NCI-H1930 (cell line): ENCODE measurements at regions not wholly inside any gene's neighbourhood (a gene's known extent, or its start where the extent isn't known, plus 50 kb on each side); places are given as distances from the start of the nearest gene placed in this dataset.

ENCODE experiments used
- DNase-seq, 2 experiments: peaks; one replicate each; lab custom pipeline; 2025; lab: John Stamatoyannopoulos, UW

DNA sequence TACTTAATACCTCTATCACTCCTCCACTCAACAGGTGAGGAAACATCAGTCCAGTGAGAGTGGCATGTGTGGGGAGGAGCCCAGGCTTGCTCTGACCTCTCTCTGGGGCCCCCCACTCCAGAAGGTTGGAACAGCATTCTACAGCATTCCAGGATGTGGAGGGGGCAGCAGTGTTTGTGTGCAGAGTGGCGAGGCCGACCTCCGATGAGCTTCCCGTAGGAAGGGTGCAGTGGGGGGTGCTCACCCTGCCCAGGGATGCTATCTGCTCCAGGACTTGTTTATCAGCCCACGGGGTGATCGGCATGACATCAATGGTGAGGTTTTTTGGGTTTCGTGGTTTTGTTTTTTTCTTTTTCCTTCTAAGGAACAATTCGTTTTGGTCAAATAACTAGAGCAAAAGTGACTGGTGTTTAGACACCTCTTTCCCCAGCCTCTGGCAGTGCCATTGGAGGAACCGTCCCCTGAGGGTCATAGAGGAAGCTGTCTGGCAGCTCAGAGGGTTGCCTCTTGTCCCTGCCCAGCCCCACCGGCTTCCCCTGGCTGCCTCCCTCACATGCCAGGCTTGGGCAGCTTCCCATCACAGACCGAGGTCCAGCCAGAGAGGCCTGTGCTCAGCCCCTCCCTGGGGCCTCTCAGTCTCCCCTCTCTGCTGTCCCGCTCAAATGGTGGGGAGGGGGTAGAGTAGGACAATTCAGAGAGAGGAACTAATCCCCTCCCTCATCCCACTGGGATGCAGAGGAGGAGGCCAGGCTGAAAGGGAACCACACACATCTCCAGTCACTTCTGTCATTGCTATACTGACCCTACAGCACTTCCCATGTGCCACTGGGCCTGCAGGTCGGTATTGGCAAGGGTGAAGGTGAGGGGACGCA, 96.5 kb downstream of the ZFP36L2 start:
- no peak for DNase-seq

DNA sequence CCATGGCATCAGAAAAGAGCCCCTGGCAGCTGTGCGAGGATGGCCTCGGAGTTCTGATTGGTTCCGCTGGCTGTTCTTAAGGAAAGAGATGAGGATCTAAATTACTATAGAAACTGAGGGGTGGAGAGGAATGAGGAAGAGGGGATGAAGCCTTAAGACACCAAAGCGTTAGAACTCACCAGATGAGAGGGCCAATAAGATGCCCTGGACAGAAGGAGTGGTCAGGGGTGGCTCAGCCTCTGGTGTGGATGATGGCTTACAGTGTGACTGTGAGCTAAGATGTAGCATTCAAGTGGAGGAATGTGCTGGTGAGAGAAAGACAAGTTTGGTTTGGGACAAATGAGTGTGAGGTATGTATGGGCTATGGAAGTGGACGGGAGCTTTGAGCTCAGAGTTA, 97.8 kb downstream of the ZFP36L2 start:
- DNase-seq, result no peak

DNA sequence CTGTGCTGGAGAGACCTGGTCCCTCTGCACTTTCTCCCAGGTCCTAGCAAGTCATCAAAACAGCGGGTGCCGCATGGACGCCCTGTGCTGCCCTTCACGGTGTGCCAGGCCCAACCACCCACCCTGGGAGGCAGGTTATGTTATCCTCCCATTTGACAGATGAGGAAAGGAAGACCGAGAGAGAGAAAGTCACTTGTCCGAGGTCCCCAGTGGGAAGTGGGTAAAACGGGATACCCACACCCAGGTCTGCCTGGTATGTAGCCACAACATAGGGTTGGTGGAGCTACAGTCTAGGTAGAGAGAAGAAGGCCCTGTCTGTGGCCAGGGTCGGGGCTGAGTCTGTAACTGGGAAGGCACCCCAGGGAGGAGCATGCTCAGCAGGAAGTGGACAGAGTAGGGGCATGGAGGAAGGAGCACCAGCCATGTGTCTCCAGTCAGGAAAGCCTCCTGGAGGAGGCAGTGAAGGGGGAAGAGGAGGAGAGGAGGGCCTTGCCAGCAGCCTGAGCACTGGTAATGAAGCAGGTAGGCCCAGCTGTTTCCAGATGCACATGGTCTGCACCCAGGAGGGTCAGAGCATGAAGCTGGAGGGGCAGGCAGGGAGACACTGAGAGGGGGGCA, 98.4 kb downstream of the ZFP36L2 start:
- DNase-seq, result no peak

DNA sequence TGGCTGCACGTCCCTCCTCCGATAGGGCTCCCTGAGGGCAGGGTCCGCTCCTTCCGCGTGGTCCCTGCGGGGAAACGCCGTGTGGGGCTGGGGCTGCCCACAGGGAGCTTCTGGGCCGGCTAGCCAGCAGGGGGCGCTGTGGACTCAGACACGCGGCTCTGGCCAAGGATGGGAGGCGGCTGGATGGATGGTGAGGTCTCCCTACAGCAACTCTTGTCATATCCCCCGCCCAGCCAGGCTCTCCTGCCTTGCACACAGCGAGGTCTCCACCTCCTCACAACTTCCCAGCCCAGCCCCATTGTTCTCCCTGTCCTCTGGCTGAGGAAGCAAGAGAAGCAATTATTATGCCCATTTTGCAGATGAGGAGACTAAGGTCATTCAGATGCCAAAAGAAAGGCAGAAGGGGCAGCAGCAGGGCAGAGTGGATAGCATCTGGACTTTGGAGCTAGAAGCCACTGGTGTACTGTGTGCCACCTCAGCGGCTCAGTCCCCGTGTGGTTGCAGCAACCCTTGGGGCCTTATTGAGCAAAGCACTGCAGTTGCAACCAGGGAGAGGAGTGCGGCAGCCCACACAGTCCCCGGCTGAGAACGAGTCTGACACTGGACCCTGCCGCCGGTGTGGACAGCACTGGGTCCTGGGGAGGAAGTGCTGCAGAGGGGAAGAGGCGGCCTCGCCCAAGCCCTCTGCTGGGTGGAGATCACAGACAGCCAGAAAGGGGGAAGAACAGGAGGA, 99.0 kb downstream of the ZFP36L2 start:
- no peak for DNase-seq

DNA sequence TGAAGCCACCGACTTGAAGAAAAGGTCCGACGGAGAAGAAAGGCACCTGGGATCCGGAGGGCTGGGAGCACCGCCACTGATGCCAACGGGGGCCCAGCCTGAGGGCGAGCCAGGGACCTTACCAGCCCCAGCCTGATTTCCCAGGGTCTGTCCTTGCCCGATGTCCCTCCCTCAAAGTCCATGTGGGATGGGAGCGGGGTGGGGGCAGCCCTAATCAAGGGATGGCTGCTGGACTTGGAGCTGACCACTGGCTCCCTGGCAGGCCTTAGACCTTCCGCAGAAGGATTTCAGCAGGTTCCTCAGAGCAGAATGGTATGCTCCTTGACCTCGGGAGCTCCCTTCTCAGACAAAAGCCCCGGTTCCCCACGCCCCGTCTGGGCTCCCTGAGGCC, 99.6 kb downstream of the ZFP36L2 start:
- DNase-seq, result no peak

DNA sequence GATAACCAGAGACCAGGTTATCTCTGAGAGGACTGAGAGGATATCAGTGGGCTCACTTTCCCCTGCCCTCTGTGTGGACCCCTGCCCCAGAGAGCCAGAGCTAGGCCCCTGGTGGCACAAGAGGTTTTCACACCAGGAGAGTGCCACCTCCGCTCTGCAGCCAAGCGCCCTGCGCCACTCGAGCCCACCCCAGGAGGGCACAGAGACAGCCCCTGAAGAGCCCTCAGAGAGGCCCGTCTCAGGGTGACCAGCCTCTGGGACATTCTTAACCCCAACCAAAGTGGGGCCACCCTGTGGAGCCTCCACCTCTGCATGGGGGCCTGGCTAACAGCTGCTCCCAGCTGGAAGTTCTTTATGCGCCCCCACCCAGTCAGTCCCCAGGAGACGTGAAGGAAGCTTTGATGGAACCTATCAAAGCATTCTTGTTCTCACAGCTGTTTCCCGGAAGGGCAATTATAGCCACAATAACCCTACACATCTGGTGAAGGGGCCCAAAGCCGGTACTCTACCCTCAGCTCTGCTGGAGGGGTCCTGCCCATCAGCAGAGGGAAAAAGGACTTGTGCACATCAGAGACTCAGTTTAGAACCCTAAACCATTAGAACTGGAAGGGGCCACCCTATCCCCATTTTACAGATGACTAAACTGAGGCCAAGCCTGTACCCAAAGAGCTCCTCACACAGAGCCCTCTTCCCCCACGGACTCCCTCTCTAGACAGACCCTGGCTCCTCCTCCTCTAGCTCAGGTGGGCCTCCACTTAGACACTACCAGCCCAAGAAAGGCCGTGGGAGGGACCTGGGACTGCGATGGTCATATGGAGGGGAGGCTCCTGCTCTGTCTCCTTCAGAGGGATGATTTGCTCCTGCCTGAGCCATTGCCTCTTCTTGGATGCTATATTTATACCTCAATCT, 101.1 kb downstream of the ZFP36L2 start:
- no peak for DNase-seq

DNA sequence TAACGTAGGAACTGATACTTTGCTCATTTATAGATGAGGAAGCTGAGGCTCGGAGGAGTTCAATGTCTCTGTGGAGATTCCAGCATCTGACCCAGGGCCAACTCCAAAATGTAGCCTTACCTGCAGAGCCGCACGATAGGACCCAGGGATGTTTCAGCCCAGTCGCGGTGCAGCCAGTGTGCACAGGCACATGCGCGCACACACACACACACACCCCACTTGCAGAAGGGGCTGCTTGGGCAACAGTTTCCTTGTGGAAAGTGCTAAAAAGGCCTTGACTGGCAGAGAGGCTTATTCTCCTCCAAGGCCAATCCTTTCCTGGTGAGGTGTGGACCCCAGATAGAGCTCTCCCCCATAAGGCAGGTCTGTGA, 101.7 kb downstream of the ZFP36L2 start:
- no peak for DNase-seq

DNA sequence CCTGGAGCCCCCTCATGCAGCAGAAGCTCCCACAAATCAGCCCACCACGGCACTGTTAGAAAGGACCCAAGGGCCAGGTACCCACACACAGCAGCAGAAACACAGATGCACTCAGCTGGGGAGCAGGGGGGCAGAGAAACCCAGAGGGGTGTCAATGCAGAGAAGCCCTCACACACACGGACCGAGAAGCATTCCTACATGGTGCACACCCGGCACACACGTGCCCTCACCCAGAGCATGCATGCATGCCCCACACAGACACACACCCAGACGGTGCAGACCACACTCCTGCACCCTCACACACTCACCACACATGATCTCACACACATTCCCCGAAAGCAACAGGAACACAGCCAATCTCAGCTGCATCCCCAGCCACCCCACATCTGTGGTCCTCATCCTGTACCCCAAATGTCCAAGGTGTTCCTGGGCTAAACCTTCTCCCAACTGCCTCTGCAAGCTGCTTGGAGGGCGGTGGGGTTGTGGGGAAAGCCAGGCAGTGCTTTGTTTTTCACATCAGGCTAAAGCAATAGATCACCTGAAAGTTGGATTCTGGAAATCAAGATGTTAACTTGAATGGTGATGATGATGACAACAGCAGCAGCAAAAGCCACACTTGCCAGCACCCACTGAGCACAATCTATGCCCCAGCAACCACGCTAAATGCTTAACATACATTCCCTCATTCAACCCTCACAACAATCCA, 102.3 kb downstream of the ZFP36L2 start:
- no peak for DNase-seq

DNA sequence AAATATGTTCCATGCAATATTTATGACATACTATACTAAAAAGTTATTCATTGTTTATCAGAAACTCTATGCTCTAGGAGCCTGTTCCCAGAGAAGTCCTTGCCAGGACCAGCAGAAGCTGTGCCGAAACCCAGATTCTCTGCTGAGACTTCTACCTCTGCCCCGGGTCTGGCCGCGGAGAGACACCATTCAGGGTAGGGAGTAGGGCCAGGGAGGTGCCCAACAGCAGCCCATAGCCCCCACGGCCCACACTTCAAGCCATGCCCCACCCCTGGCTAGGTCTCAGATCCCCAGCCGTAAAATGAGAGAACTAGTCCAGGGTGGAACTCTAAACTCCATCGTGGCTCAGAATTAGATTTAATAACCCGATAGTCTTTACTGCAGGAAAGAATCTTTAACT, 102.9 kb downstream of the ZFP36L2 start:
- no peak for DNase-seq

DNA sequence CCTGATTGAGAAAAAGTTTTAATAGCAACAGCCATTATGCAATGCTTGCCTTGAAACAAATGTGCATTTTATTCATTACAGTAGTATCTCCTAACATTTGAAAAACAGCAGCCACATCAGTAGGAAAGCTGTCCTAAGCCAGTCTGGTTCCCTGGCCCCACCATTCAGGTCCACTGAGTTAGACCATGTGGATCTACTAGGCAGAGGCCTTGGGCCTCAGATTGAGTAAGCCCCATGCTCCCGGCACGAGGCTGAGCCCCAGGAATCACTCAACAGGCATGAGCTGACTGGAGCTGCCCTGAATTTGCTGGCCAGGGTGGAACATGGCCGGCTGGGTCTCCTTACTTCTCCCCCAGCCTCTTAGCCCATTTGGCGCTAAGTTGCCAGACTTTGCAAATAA, 103.4 kb downstream of the ZFP36L2 start:
- DNase-seq, result no peak

DNA sequence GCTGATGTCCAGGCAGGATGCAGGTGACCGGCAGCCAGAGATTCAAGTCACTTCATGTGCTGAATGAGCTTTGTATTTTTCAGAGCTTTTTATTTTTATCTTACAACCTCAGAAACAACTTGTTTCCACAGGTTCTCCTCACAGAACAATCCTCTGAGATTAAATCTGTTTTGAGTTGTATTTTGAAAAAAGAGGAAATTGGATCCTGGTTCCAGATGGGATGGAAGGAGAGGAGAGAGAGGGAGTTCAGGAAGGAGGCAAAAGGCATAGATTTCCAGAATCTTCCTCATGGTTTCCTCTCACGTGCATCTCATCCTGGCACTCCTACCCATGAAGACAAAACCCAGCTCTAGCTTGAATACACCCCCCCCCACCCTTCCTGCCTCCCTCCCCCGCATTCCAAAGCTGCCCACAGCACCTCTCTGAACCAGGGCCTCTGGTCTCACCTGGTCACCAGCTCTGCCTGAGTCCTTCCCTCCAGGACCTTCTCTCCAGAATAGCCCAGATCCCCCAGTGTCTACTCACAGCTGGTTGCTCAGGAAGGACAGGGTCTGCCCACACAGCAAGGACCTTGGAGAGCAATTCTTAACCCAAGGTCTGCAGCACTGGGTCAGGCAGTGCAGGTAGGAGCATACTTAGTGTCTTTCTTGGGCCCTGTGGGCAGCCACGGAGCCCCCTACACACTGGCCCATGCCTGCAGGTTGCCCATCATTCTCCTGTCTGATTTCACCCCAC, 104.7 kb downstream of the ZFP36L2 start:
- no peak for DNase-seq

DNA sequence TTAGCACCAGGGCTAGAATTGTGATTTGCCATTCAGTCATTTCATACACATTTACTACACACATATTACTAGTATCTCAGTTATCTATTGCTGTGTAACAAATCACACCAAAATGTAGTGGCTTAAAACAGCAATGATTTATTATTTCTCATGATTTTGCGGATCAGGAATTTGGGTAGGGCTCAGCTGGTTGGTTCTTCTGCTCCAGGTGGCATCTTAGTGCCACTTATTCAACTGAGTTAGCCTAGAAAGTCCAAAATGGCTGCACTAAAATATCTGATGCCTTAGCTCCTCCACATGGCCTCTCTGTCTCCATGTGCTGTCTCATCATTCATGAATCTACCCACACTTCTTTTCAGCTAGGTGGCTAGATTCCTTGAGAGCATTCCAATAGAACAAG, 107.1 kb downstream of the ZFP36L2 start:
- no peak for DNase-seq

DNA sequence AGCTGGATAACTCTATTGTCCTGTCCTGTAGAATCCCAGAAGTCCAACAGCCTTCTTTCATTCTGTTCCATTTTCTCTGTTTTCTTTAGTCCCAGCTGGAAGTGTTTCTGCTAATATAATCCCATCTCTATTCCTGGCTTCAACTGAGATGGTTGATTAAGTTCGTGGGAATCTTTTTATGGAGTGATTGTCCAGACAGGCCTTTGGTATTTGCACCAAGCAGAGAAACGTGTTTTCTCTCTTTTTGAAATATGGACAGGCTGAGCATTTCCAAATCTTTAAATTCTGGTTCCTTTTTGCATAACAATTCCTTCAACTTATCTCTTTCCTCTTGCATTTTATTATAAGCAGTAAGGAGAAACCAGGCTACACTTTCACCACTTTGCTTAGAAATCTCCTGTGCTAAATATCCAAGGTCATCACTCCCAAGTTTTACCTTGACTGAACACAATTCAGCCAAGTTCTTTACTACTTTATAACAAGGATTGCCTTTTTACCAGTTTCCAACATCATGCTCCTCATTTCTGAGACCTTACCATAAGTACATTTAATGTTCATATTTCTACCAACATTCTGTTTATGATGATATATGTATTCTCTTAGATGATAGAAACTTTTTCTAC, 108.8 kb downstream of the ZFP36L2 start:
- no peak for DNase-seq

DNA sequence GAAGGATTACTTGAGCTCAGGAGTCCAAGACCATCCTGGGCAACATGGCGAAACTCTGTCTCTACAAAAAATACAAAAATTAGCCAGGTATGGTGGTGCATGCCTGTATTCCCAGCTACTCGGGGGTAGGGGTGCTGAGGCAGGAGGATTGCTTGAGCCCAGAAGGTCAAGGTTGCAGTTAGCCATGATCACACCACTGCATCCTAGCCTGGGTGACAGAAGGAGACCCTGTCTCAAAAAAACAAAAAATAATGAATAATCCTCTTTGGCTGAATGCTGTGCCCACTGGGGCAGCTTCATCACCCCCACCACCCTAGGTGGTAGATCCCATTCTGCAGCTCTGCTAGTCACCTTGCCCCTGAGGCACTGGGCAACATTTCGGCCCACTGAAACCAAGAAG, 109.4 kb downstream of the ZFP36L2 start:
- DNase-seq, result no peak

DNA sequence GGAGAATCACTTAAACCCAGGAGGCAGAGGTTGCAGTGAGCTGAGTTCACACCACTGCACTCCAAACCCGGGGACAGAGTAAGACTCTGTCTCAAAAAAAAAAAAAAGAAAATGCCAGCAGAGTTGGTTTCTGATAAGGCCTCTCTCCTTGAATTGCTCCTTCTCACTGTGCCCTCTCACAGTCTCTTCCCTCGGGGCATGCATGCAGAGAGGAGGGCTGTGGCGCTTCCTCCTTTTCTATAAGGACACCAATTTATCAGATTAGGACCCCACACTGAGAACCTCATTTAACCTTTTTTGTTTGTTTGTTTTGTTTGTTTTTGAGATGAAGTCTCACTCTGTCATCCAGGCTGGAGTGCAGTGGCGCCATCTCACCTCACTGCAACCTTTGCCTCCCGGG, 110.5 kb downstream of the ZFP36L2 start:
- no peak for DNase-seq

DNA sequence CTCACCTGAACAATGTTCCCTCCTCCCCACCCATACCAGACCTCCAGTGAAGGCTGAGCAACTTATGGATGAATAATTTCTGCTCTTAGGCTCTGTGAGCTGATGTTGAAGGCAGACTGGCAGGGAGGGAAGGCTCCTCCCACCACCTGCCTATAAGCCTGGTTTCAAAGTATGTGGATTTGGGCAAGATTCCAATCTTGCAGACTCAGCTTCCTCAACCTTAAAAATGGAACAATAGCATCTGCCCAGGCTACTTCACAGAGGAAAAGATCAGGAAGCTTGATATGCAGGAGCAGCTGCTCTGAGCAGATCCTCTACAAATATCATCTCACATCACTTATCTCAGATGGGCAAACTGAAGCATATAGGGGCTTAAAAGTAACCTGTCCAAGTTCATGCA, 112.2 kb downstream of the ZFP36L2 start:
- DNase-seq, result no peak

DNA sequence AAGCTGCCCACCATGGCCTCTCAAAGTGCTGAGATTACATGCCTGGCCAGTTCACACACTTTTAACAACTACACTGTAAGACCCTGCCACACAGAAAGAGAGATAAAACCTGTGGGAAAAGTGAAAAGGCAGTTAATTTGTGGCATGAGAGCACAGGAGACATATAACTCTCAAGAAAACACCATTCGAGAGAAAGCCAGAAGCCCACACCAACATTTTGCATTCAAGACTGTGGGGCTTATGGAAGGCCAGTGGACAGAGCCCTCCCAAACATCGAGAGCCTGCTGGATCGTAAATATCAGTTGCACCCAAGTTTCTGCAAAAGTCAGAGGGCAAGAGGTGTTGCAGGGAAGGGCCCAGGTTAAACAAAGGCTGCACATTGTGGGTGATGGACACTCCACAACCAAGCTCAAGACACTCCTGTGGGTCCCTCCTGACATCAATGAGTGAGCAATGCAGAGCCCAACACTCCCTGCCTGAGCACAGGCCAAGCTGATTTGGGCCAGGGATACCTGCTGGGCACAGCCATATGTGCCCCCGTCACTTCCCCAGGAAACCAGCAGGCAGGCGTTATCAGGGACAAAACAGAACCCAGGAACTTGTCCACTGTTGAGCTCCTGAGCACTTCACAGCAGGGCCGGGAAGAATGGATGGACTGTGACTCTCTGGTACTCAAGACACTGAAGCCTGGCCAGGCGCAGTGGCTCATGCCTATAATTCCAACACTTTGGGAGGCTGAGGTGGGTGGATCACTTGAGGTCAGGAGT, 114.4 kb downstream of the ZFP36L2 start:
- no peak for DNase-seq

DNA sequence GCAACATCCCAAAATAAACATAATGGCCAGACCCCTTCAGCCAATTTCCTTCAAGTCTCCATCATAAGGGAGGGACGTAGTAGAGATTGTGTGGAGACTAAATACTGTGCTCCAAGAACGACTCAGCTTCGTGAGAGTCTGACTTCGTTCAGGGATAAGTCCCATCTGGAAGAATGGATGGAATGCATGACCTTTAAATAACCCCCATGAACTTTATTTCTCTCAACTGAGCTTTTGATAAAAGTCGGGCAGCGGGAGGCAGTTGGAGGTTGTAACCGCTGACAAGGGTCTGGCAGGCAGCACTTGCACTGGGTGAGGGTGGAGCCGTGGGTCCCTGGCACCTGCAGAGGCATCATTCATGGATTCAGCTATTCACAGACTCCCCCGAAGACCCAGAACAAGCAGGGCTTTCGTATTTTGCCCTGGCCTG, 115.9 kb downstream of the ZFP36L2 start:
- DNase-seq, result no peak

DNA sequence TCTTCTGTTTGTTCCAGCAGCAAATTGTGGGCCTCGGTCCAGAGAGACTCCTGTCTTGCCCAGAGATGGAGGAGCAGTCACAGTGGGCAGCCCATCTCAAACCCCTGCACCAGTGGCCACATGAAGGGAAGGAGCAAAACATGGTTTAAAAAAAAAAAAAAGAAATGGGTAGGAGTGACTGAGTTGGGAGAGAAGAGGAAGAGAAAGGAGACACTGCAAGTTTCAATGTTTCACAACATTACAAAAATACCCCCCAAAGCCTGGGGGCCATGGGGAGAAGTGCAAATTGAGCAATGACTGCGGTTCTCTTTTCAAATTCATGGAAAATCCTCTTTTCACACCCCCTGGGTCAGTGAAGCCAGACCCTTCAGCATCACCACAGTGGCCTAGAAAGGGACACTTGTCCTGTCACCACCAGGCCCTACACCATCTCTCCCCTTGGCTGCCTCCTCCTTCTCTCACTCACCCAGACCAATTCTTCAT, 117.1 kb downstream of the ZFP36L2 start:
- no peak for DNase-seq
